ENCODE measurements at regions not wholly inside any gene's neighbourhood (a gene's known extent, or its start where the extent isn't known, plus 50 kb on each side); places are given as distances from the start of the nearest gene placed in this dataset.
"Not testable (repeated sequence)": the region's sequence is repeated elsewhere in the genome, so short reads cannot be mapped to it uniquely, and the experiment has no call there.

- not testable (repeated sequence) for DNase-seq
Observed at GRCh38 chr15:37427393-37427792, 327.0 kb upstream of the MEIS2 start.

DNA sequence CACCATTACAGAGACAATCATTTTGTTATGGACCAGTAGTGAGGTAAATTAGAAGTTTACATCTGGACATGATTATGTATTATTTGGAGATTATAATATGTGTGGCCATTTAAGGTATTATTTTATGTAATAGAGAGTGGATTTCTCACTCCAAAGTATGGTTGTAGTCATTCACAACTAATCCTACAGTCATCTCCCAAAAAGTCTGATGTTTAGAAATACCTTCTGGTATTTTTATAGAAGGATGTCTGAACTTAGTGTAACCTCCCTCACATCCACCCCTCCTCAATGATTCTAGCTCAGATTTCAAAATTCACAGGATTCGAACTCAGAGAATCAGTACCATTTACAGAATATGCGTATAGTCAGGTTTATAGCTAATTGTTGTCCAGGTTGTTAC lies 346.6 kb upstream of the MEIS2 start:
- DNase-seq = no peak

DNA sequence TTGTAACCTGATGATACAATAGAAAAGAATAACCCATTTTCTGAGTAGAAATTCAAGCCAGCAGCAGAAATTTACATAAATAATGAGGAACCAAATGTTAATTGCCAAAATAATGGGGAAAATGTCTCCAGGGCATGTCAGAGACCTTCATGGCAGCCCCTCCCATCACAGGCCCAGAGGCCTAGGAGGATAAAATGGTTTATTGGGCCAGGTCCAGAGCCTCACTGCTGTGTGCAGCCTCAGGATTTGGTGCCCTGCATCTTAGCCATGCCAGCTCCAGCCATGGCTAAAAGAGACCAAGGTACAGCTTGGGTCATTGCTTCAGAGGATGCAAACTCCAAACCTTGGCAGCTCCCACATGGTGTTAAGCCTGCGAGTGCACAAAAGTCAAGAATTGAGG lies 352.1 kb upstream of the MEIS2 start:
- DNase-seq = no peak

DNA sequence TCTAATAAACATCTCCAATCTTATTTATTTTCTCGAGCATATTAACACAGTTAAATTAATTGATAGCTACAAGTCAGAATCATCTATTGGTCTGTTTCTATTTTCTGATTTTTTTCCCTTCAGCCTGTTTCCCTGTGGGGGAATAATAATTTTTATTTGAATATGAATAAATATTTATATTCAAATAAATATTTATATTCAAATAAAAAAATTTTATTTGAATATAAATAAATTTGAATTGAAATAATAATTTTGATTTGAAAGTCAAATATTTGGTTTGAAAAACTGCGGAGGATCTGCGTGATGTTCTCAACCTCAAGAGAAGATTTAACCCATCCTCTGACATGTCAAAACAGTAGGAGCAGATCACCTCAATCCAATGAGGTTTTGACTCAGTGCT lies 380.1 kb upstream of the MEIS2 start:
- DNase-seq = no peak

DNA sequence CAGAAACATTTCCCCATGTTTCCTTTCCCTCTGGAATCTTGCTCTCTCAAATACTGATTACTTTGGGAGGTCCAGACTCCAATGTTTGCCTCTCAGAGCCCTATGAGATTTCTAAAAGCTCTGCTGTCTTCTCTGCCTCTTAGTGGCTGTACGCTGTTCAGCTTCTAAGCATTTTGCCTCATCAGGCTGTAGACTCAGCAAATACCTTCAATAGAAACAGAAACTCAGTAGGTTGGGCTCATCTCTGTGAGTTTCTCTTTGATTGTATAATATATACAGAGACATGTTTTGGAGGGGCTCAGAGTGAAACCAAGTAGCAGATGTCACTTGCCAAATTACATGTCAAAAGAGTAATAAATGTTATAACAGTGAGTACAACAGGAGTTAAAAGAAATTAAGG lies 380.8 kb upstream of the MEIS2 start:
- no peak for DNase-seq

DNA sequence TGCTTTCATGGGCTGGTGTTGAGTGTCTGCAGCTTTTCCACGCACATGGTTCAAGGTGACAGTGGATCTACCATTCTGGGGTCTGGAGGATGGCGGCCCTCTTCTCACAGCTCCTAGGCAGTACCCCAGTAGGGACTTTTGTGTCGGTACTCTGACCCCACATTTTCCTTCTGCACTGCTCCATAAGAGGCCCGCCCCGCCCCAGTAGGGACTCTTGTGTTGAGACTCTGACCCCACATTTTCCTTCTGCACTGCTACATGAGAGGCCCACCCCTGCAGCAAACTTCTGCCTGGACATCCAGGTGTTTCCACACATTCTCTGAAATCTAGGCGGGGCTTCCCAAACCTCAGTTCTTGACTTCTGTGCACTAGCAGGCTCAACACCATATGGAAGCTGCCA lies 383.4 kb upstream of the MEIS2 start:
- DNase-seq = no peak

DNA sequence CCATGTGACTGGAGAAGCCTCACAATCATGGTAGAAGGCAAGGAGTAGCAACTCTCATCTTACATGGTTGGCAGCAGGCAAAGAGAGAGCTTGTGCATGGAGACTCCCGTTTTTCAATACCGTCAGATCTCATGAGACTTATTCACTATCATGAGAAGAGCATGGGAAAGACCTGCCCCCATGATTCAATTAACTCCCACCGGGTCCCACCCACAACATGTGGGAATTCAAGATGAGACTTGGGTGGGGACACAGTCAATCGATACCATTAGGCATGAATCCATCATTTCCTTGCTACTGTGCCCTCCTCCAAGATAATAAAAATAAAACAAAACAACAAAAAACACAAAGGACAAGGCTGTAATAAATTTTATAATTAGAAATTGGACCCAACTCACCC lies 384.7 kb upstream of the MEIS2 start:
- no peak for DNase-seq

GRCh38 chr15:37490707-37491106 lies 390.4 kb upstream of the MEIS2 start:
- DNase-seq = no peak

DNA sequence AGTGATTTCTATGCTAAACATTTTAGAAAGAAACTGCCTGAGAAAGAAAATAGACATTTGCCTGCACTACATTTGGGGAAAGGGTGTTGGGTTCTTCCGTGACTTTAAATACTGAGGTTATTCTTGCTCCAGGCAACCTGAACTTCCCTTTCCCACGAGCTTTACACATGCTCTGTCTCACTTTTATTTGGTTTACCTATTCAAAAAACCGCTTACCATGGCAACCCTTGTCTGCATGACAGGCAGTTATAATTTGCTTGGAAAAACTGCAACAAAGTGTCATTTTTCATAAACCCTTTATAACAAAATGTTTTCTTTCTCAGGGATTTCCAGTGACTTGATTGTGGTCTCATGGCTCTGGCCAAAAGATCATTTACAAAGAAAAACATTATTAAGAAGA lies 416.3 kb upstream of the MEIS2 start:
- DNase-seq = no peak

DNA sequence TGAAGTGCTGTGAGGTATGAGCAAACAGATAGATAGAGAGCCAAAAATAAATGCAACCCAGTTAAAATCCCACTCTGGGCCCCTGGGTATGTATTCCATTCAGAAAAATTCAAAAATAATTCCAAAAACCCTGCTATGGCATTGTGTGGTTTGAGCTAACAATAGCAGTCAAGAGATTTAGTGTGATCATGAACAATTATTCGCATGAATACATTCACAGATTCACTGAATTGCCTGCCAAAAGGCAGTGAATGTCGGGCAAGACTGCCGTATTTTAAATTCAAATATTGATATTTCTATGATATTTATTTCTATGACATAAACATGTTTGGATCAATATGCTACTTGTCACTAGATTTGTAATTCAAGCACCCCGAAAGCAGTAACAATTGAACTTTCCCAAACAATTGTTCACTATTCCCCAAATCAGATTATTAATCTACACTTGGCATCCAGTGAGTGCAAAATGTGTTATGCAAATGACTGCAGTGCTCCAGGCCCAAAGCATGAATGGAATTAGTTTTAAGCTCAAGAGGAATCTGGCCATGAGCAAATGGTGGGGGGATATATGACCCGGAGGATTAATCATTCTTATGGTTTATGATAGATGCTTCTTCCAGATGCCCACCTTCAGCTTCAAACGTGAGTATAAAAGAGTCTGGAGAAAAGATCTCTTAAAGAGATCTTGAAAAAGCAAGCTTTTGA lies 417.0 kb upstream of the MEIS2 start:
- DNase-seq = peak; percentile 31

GRCh38 chr15:37518436-37518835 lies 416.0 kb upstream of the TMCO5A start:
- no peak for DNase-seq

DNA sequence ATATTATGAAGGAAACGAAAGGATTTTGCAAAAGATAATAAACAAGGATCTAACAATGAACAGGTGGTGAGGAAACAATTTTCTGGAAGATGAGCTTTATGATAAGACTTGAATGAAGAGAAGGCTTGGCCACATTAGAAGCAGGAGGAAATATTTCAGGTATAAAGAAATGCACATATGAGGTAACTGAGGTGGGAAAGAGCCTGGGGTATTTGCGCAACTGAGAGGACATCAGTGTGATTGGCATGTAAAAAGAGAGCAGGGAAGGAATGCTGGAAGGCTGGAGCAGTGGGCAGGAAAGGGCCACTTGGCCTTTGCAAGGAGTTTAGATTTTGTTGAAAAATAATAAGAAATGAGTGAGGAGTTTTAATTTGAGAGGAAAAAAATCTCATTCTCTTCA lies 414.4 kb upstream of the TMCO5A start:
- DNase-seq = no peak

- no peak for DNase-seq
Observed at GRCh38 chr15:37520882-37521281, 413.6 kb upstream of the TMCO5A start.

DNA sequence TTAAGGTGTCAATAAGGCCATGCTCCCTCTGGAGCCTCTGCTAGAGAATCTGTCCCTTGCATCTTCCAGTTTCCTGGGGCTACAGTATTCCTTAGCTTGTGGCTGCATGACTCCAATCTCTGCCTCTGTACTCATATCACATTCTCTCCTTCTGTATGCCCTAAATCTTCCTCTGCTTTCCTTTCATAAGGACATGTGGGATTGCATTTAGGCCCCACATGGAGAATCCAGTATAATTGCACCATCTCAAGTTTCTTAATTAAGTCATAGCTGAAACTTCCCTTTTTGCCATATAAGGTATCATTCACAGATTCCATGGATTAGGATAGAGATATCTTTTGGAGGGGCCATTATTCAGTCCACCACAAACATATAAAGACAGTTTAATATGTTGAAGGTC lies 409.8 kb upstream of the TMCO5A start:
- DNase-seq = no peak

DNA sequence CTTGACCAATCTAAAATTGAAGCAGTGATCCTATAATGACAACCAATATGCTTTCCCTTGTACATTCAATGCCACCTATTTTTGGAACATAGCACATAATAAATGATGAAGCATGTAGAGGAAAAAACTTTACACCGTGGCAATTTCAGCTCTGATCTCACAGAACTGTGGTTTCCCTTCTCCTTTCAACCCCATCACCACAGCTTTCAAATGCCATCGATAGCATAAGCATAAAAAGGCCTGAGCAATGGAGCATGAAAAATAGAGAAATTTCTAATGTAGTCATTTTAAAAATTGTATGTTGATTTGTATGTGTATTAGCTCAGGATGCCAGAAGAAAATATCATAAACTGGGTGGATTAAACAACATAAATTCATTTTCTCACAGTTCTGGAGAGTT lies 406.0 kb upstream of the TMCO5A start:
- no peak for DNase-seq

- DNase-seq = no peak
Observed at GRCh38 chr15:37536967-37537605, 397.4 kb upstream of the TMCO5A start.

DNA sequence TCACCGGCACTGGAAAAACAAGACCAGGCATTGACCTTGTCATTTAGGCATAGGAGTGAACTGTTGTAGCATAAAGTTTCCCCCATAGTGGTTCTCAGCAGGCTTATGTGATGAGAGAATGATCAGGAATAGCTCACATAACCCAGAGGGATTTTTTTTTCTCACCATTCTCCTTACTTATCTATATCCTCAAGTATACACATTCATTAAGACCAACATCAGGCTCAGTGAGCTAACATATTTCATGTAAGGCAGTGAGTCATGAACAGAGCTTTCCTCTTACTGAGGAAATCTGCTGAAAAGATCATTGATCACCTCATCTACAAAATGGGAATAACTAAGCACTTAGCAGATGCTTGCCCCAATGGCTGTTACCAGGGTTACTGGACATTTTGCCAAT lies 396.6 kb upstream of the TMCO5A start:
- no peak for DNase-seq

DNA sequence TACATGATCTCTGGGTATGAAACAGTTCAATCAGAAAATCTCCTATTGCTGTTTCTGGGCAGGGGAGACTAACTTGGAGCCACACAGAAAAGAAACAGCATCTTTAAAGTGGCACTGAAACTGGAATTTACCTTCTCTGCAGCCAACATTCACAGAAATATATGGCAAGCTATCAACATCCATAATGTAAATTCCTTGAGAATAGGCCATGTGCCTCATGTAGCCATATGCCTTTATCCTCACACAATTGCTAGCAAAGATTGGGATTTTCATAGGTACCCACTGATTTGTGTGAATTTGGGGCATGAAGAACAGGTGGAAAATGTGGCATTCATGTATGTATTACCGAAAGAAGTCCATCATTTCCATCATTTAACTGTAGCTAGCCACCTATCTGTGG lies 386.3 kb upstream of the TMCO5A start:
- DNase-seq = no peak

- peak; percentile 3 for DNase-seq
Observed at GRCh38 chr15:37550360-37551024, 383.9 kb upstream of the TMCO5A start.

DNA sequence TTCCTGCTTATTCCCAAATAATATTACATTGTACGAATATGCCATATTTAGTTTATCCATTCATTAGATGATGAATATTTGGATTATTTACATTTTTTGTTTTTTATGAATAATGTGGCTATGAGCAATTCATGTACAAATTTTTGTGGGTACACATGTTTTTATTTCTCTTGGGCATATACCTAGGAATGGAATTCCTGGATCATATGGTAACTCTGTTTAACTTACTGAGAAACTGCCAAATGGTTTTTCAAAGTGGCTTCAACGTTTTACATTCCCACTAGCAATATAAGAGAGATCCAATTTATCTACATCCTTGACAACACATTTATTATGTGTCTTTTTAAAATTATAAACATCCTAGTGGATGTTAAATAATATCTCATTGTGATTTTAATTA lies 362.0 kb upstream of the TMCO5A start:
- no peak for DNase-seq

DNA sequence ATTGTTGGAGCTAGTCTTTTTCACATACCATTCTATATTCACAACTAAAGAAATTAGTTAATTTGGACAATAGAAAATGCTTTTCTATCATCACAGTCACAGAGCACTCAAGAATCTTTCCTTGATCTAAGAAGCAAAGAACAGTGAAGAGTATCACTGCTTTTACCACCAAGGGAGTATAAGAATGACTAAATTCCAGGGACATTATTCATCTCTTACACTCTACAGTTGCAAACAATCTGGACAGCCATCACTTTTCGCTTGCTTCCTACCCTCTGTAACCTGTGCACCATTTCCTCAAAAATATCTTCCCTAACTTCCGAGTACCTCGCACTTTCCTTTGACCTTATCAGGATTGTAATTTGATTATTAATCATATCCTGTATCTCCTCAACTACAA lies 359.5 kb upstream of the TMCO5A start:
- DNase-seq = no peak

GRCh38 chr15:37576952-37577351 lies 357.5 kb upstream of the TMCO5A start:
- DNase-seq = no peak

DNA sequence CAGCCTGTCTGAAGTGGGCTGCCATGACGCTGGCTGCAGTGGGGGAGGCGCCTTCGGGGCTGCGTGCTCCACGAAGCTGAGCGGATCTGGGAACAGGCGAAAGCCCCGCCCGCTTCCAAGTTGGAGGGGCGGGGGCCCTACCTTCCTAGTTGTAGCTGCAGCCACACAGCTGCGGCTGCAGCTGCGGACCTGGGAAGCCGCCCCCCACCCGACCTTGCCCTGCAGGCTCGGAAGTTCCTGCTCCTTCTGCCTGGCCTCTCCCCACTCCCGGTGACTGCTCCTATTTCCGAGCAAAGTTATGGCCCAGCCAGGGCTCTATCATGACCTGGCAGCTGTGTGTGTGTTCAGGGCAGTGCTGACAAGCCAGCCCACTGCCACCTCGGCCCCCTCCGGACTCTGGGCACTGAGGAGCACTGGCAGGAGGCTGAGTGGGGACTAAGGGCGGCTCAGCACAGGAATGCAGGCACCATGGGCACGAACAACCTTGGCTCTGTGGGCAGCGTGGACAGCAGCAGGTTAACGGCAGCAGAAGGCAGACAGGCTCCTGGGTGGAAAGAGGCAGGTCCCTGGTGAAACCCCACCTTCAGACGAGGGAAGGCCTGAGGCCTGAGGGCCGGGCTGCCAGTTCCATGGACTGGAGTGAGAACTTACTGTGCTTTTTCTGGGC lies 352.4 kb upstream of the TMCO5A start:
- no peak for DNase-seq

- DNase-seq = no peak
Observed at GRCh38 chr15:37582852-37583251, 351.6 kb upstream of the TMCO5A start.

Data from NCI-H82 (cell line).